OCI-LY7 (cell line): ENCODE measurements at regions not wholly inside any gene's neighbourhood (a gene's known extent, or its start where the extent isn't known, plus 50 kb on each side); places are given as distances from the start of the nearest gene placed in this dataset.

ENCODE experiments used
- CTCF ChIP-seq: fragments of 200-600 bp; sonication (generic); conservative IDR thresholded peaks from 2 replicates; pipeline ENCODE4 v1.5.1; 2014; ENCODE audit warnings: mild to moderate bottlenecking, antibody characterized with exemption, low read length, moderate library complexity, mixed read lengths
- EZH2phosphoT487 ChIP-seq: fragments of 200-600 bp; sonication (generic); IDR thresholded peaks from 2 replicates; pipeline ENCODE4 v1.6.1; 2018; ENCODE audit warnings: low read depth, borderline replicate concordance, mild to moderate bottlenecking, mixed run types, antibody characterized with exemption, low read length, moderate library complexity, mixed read lengths

GRCh38 chr17:72523491-72523890, 402.7 kb downstream of the SOX9 start:
- TF ChIP-seq CTCF (no peak), EZH2phosphoT487 (no peak)
